Stomach (tissue), 4 donors: ENCODE measurements at regions not wholly inside any gene's neighbourhood (a gene's known extent, or its start where the extent isn't known, plus 50 kb on each side); places are given as distances from the start of the nearest gene placed in this dataset.

ENCODE experiments used
- EP300 ChIP-seq: sonication (generic); formaldehyde crosslinking; IDR thresholded peaks from one replicate; pipeline ENCODE4 v1.6.1; 2017; ENCODE audit warnings: antibody characterized with exemption
- POLR2A ChIP-seq, 4 donors: fragments of 450-650 bp; IDR thresholded peaks; one replicate each; pipeline ENCODE4 v1.6.1; 2016; ENCODE audit warnings: antibody characterized with exemption in 4 of 4, control low read depth in 2 of 4, mild to moderate bottlenecking in 1 of 4, moderate library complexity in 1 of 4
- TF ChIP-seq, protein P1 (sequence below), 7 experiments: fragments of 450-650 bp in 4 of 7; fragments of 200-600 bp in 3 of 7; sonication (generic) in 3 of 7; IDR thresholded peaks; one replicate each; pipeline ENCODE4 v1.5.1; 2016 to 2019; ENCODE audit warnings: antibody characterized with exemption in 7 of 7, control low read depth in 2 of 7, mild to moderate bottlenecking in 1 of 7

DNA sequence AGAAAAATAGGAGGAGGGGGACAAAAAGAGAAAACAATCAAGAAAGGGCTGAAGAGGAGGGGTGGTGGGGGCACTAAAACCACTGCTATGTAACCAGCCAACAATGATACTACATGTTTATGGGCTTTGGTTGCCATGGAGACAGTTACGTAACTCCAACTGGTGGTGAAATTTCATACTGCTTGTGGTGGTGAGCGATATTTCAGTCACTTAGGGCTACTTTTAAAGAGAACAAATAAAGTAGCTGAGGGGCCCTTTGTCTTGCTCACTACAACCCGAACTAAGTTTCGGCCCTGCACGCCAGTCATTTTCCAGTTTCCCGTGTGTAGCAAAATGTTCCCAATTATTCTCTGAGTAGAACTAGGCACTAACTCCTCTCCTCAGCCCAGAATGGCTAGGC lies 275.2 kb upstream of the EDA2R start:
- TF ChIP-seq POLR2A (IDR thresholded peaks at IDR 0.05) = no peak
- TF ChIP-seq, protein P1, sequence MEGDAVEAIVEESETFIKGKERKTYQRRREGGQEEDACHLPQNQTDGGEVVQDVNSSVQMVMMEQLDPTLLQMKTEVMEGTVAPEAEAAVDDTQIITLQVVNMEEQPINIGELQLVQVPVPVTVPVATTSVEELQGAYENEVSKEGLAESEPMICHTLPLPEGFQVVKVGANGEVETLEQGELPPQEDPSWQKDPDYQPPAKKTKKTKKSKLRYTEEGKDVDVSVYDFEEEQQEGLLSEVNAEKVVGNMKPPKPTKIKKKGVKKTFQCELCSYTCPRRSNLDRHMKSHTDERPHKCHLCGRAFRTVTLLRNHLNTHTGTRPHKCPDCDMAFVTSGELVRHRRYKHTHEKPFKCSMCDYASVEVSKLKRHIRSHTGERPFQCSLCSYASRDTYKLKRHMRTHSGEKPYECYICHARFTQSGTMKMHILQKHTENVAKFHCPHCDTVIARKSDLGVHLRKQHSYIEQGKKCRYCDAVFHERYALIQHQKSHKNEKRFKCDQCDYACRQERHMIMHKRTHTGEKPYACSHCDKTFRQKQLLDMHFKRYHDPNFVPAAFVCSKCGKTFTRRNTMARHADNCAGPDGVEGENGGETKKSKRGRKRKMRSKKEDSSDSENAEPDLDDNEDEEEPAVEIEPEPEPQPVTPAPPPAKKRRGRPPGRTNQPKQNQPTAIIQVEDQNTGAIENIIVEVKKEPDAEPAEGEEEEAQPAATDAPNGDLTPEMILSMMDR (IDR thresholded peaks at IDR 0.05) = no peak
- TF ChIP-seq EP300 = no peak
